ENCODE measurements at regions not wholly inside any gene's neighbourhood (a gene's known extent, or its start where the extent isn't known, plus 50 kb on each side); places are given as distances from the start of the nearest gene placed in this dataset.
A peak's percentile ranks its signal among the peaks of the same experiment; 100 is the strongest.

GRCh38 chr6:43912598-43913371, 142.8 kb downstream of the VEGFA start (continued):
- TF ChIP-seq ARID5B (CRISPR knock-in tag; IDR thresholded peaks at IDR 0.05) (peak; percentile 90), PATZ1 (CRISPR knock-in tag; IDR thresholded peaks at IDR 0.05) (peak; percentile 98), SP140L (CRISPR knock-in tag; IDR thresholded peaks at IDR 0.05; ENCODE audit: borderline replicate concordance) (no peak), NR2C2 (CRISPR knock-in tag; IDR thresholded peaks at IDR 0.05; ENCODE audit: borderline replicate concordance) (peak; percentile 90), ZNF501 (CRISPR knock-in tag; IDR thresholded peaks at IDR 0.05) (peak; percentile 97), RNF2 (conservative IDR thresholded peaks at IDR 0.05; ENCODE audit: low read depth) (0 out of 2 replicates have a peak, but pooled peaks have one; percentile 43), TFDP1 (CRISPR knock-in tag; IDR thresholded peaks at IDR 0.05; ENCODE audit: borderline replicate concordance) (peak; percentile 55; the same call in 1 of the 2 replicates), RFX5 (IDR thresholded peaks at IDR 0.05; ENCODE audit: low read depth, low read length) (no peak), PITX1 (CRISPR knock-in tag; IDR thresholded peaks at IDR 0.05) (peak; percentile 90), NFIC (IDR thresholded peaks at IDR 0.05; ENCODE audit: low read length) (no peak), TCF7 (IDR thresholded peaks at IDR 0.05; ENCODE audit: low read depth) (peak; percentile 85), ZNF75D (CRISPR knock-in tag; IDR thresholded peaks at IDR 0.05; ENCODE audit: borderline replicate concordance) (no peak), ZBTB38 (CRISPR knock-in tag; IDR thresholded peaks at IDR 0.05) (peak; percentile 68; the same call in 1 of the 2 replicates), CEBPG (CRISPR knock-in tag; IDR thresholded peaks at IDR 0.05) (peak; percentile 47; the same call in 1 of the 2 replicates), XRCC5 (optimal IDR thresholded peaks at IDR 0.05; ENCODE audit: low read length) (peak; percentile 93), SUZ12 (IDR thresholded peaks at IDR 0.05; ENCODE audit: low read depth, low read length) (no peak), ARID2 (CRISPR knock-in tag; IDR thresholded peaks at IDR 0.05; ENCODE audit: borderline replicate concordance) (peak; percentile 88; the same call in 1 of the 2 replicates), ZMAT3 (CRISPR knock-in tag; conservative IDR thresholded peaks at IDR 0.05) (peak; percentile 73; the same call in 1 of the 2 replicates), ZNF562 (CRISPR knock-in tag; IDR thresholded peaks at IDR 0.05; ENCODE audit: borderline replicate concordance) (no peak), ZNF557 (CRISPR knock-in tag; IDR thresholded peaks at IDR 0.05) (no peak), MEIS2 (CRISPR knock-in tag; IDR thresholded peaks at IDR 0.05) (peak; percentile 72), ZSCAN20 (CRISPR knock-in tag; IDR thresholded peaks at IDR 0.05; ENCODE audit: borderline replicate concordance) (no peak), HMG20A (CRISPR knock-in tag; IDR thresholded peaks at IDR 0.05; ENCODE audit: borderline replicate concordance) (peak; percentile 63), ISL2 (CRISPR knock-in tag; IDR thresholded peaks at IDR 0.05) (peak; percentile 82; the same call in 1 of the 2 replicates), SRSF9 (IDR thresholded peaks at IDR 0.05; ENCODE audit: borderline replicate concordance, insufficient read depth, low read depth, low read length, poor library complexity, severe bottlenecking) (no peak)
